Left renal pelvis (tissue), 4 donors: ENCODE measurements at regions not wholly inside any gene's neighbourhood (a gene's known extent, or its start where the extent isn't known, plus 50 kb on each side); places are given as distances from the start of the nearest gene placed in this dataset.
"Not testable (repeated sequence)": the region's sequence is repeated elsewhere in the genome, so short reads cannot be mapped to it uniquely, and the experiment has no call there.

Experiments
- DNase-seq, 4 donors: peaks; one replicate each; pipeline ENCODE4 v3.0.0-alpha.2; 2013; ENCODE audit warnings: low read depth in 4 of 4, low spot score in 3 of 4

GRCh38 chr3:125790312-125790711 is 178.7 kb upstream of the ROPN1B start:
- not testable (repeated sequence) for DNase-seq

- DNase-seq = not testable (repeated sequence)
Observed at GRCh38 chr3:125791021-125791420, 178.0 kb upstream of the ROPN1B start.

GRCh38 chr3:125810010-125810409 is 159.0 kb upstream of the ROPN1B start:
- DNase-seq = not testable (repeated sequence)

- not testable (repeated sequence) for DNase-seq
Observed at GRCh38 chr3:125822175-125822574, 146.8 kb upstream of the ROPN1B start.

- not testable (repeated sequence) for DNase-seq
Observed at GRCh38 chr3:125831005-125831750, 137.8 kb upstream of the ROPN1B start.

- not testable (repeated sequence) for DNase-seq
Observed at GRCh38 chr3:125835562-125835961, 133.4 kb upstream of the ROPN1B start.

GRCh38 chr3:125836011-125836551 is 132.9 kb upstream of the ROPN1B start:
- peak in 1 of 4 donors; percentile 24 for DNase-seq

GRCh38 chr3:125836786-125837185 is 132.2 kb upstream of the ROPN1B start:
- DNase-seq = not testable (repeated sequence)

GRCh38 chr3:125838857-125839256 is 130.1 kb upstream of the ROPN1B start:
- DNase-seq = not testable (repeated sequence)

- not testable (repeated sequence) for DNase-seq
Observed at GRCh38 chr3:125840465-125840864, 128.5 kb upstream of the ROPN1B start.

GRCh38 chr3:125847966-125848365 is 121.0 kb upstream of the ROPN1B start:
- not testable (repeated sequence) for DNase-seq

- not testable (repeated sequence) for DNase-seq
Observed at GRCh38 chr3:125855006-125855405, 114.0 kb upstream of the ROPN1B start.

GRCh38 chr3:125860547-125860946 is 108.4 kb upstream of the ROPN1B start:
- DNase-seq = not testable (repeated sequence)

- DNase-seq = not testable (repeated sequence)
Observed at GRCh38 chr3:125862841-125863254, 106.1 kb upstream of the ROPN1B start.

- DNase-seq = not testable (repeated sequence)
Observed at GRCh38 chr3:125864532-125864931, 104.4 kb upstream of the ROPN1B start.

- DNase-seq = not testable (repeated sequence)
Observed at GRCh38 chr3:125886006-125886405, 83.0 kb upstream of the ROPN1B start.

GRCh38 chr3:125899181-125899580 is 69.8 kb upstream of the ROPN1B start:
- DNase-seq = not testable (repeated sequence)

GRCh38 chr3:125901473-125901872 is 67.5 kb upstream of the ROPN1B start:
- not testable (repeated sequence) for DNase-seq

GRCh38 chr3:125903780-125904455 is 65.1 kb upstream of the ROPN1B start:
- not testable (repeated sequence) for DNase-seq

GRCh38 chr3:125907279-125907678 is 61.7 kb upstream of the ROPN1B start:
- not testable (repeated sequence) for DNase-seq

- not testable (repeated sequence) for DNase-seq
Observed at GRCh38 chr3:125910851-125911250, 58.1 kb upstream of the ROPN1B start.
